D721Med (cell line): ENCODE measurements at regions not wholly inside any gene's neighbourhood (a gene's known extent, or its start where the extent isn't known, plus 50 kb on each side); places are given as distances from the start of the nearest gene placed in this dataset.

Source experiments
- DNase-seq: peaks from one replicate; pipeline ENCODE4 v3.0.0; 2011; ENCODE audit warnings: low spot score; ENCODE audit not compliant: insufficient read length
- FAIRE-seq: peaks from 2 replicates; lab custom pipeline; 2011; peaks lifted over from hg19 to GRCh38; lab: Jason Lieb, UNC
- TF ChIP-seq, protein P1 (sequence below): IDR thresholded peaks from 2 replicates; pipeline ENCODE4 v1.5.1; 2012; ENCODE audit warnings: mild to moderate bottlenecking, control low read depth; ENCODE audit not compliant: insufficient read depth; ENCODE audit errors: missing control alignments

DNA sequence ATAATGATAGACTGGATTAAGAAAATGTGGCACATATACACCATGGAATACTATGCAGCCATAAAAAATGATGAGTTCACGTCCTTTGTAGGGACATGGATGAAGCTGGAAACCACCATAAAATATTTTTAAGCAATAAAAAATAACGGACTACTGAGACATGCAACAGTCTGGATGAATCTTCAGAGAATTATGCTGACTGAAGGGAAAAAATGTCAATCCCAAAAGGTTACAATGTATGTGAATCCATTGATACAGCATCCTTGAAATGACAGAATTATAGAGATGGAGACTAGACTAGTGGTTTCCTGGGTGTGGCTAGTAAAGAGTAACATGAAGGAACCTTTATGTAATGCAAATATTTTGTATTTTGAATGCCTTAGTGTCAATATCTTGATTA, 1808.6 kb upstream of the NUDT12 start:
- DNase-seq (no peak), FAIRE-seq (no peak)
- TF ChIP-seq, protein P1, sequence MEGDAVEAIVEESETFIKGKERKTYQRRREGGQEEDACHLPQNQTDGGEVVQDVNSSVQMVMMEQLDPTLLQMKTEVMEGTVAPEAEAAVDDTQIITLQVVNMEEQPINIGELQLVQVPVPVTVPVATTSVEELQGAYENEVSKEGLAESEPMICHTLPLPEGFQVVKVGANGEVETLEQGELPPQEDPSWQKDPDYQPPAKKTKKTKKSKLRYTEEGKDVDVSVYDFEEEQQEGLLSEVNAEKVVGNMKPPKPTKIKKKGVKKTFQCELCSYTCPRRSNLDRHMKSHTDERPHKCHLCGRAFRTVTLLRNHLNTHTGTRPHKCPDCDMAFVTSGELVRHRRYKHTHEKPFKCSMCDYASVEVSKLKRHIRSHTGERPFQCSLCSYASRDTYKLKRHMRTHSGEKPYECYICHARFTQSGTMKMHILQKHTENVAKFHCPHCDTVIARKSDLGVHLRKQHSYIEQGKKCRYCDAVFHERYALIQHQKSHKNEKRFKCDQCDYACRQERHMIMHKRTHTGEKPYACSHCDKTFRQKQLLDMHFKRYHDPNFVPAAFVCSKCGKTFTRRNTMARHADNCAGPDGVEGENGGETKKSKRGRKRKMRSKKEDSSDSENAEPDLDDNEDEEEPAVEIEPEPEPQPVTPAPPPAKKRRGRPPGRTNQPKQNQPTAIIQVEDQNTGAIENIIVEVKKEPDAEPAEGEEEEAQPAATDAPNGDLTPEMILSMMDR: no peak

DNA sequence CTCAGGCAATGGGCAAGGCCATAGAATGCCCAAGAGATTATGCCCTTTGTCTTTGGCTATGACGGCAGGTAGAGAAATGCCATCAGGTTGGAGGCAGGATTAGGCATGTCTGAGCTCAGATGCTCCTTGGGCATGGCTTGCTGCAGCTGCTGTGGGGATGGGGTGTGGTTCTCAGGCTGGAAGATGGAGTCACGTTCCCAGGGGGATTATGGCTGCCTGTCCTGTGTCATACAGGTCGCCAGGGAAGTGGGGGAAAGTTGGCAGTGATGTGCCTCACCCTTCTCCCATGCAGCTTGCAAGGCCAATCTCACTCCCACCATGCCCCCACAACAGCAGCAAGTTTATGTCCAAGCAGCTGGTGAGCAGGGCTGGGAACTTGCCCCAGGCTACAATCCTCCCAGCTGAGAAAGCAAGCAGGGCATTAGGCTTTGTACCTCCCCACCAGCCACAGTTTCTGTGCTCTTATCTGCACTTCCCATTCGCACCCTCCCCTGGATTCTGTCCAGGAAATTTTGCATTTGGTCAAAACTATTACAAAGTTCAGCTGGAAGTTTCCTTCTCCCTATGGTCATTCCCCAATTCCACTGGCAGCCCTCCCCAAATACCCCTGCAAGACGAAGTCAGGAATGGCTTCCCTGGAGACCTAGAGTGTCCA, 1788.0 kb upstream of the NUDT12 start:
- FAIRE-seq (no peak), DNase-seq (no peak)
- TF ChIP-seq, protein P1: no peak

DNA sequence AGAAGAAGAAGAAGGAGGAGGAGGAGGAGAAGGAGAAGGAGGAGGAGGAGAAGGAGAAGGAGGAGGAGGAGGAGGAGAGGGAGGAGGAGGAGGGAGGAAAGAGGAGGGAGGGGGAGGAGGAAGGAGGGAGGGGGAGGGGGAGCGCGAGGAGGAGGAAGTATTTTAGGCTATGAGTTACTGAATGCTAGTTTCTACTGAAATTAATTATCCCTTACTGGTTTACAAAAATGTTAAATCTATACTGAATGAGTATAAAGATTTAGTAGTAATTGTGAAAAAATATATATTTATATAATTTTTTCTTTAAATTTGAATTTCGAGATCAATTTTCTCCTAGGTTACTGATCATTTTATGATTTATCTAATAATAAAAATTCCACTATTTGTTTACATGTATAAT, 1769.0 kb upstream of the NUDT12 start:
- no peak for FAIRE-seq

DNA sequence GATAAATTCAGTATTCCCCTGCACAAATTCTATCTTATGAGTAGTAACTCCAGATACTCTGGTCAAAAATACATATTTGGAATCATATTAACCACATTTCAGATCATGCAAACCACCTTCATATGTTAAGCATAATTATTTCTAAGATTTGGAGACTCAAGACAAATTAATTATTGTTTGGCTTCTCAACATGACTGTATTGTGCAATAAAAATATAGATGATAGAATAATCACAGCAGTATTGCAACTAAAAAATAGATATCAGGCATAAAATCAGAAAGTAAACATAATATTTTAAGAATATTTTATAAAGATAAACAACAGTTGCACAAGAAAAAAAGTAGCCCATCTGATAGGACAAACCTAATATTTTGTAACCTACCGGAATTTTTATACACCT, 1767.6 kb upstream of the NUDT12 start:
- FAIRE-seq: no peak

More for the DNA sequence above, 1769.0 kb upstream of the NUDT12 start:
- TF ChIP-seq, protein P1: no peak
- no peak for DNase-seq

DNA sequence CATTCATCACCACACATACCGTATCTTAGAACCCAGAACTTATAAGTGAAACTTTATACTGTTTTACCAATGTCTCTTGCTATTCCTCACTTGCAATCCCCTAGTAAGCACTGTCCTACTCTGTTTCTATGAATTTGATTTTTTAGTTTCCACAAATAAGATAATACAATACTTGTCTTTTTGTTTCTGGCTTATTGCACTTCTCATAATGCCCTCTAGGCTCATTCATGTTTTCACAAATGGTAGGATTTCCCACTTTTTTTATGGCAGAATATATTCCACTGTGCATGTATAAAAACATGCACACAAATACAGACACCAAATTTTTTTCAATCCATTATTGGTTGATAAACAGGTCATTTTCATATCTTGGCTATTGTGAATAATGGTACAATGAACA, 1742.3 kb upstream of the NUDT12 start:
- FAIRE-seq: no peak
- TF ChIP-seq, protein P1: no peak
- no peak for DNase-seq

More for the DNA sequence above, 1767.6 kb upstream of the NUDT12 start:
- DNase-seq: no peak
- TF ChIP-seq, protein P1: no peak

DNA sequence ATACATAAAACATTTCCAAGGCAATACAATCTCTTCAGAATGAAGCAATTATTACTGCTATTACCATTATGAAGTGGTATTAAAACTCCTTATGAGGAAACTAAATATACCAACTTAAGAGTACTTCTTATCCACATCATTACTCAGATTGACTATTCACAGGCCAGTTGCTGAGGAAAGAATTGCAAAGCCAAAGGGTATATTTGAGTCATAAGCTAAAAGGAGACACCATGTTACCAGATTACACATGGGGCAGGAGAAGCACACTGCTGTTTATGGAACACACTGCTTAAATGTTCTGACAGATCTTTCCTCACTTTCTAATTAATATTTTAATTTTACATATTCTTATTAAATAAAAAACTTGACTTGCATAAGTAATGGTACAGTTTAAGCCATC, 1726.4 kb upstream of the NUDT12 start:
- TF ChIP-seq, protein P1: no peak
- FAIRE-seq: no peak
- no peak for DNase-seq

DNA sequence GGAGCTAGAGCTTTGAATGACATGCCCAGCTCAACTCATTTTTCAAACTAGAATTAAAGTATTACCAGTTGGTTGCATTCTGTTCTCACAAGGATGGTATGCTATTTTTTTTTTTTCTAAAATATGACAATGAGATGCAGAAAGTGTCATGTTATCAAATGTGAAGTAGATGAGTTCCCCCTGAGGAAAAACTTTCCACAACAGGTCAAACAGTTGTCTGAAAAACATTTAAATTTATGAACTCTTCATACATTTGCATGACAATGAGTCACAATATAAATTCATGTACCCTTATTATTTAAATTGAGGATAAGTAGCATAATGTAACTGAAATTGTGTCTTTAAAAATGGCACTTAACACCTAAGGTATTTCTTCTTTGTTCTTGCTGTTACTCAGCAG, 1720.5 kb upstream of the NUDT12 start:
- DNase-seq (no peak), FAIRE-seq (no peak)
- TF ChIP-seq, protein P1: no peak
